AG04449 (cell line): ENCODE measurements at regions not wholly inside any gene's neighbourhood (a gene's known extent, or its start where the extent isn't known, plus 50 kb on each side); places are given as distances from the start of the nearest gene placed in this dataset.

ENCODE experiments used
- CTCF ChIA-PET: fragments of 350-600 bp; formaldehyde crosslinking; extraction: SDS; loops from one replicate; lab custom pipeline; 2021; ENCODE audit warnings: antibody characterized with exemption; lab: Yijun Ruan, JAX
- POLR2A ChIA-PET: fragments of 400-600, 350-600 bp; formaldehyde crosslinking; extraction: SDS; loops from one replicate; lab custom pipeline; 2020; ENCODE audit warnings: antibody characterized with exemption, inconsistent platforms; lab: Yijun Ruan, JAX
- DNase-seq: peaks from one replicate; pipeline ENCODE4 v3.0.0-alpha.2; 2010; ENCODE audit warnings: low read depth, low spot score
- H3K4me3 ChIP-seq: 2 replicates; pipeline ENCODE4 v1.5.1; 2011; ENCODE audit warnings: low read depth, mild to moderate bottlenecking, control low read depth, low read length
- TF ChIP-seq, protein P1 (sequence below): IDR thresholded peaks from one replicate; pipeline ENCODE4 v1.5.1; 2011; ENCODE audit warnings: mild to moderate bottlenecking, moderate library complexity, low read length, control low read depth, inconsistent platforms; ENCODE audit not compliant: insufficient read depth; ENCODE audit errors: missing control alignments

GRCh38 chr1:2971101-2971501 is 50.2 kb upstream of the ACTRT2 start:
- ChIA-PET POLR2A (no interaction called here), CTCF (no interaction called here)
- H3K4me3 ChIP-seq, result no peak overlapping the region
- TF ChIP-seq, protein P1, sequence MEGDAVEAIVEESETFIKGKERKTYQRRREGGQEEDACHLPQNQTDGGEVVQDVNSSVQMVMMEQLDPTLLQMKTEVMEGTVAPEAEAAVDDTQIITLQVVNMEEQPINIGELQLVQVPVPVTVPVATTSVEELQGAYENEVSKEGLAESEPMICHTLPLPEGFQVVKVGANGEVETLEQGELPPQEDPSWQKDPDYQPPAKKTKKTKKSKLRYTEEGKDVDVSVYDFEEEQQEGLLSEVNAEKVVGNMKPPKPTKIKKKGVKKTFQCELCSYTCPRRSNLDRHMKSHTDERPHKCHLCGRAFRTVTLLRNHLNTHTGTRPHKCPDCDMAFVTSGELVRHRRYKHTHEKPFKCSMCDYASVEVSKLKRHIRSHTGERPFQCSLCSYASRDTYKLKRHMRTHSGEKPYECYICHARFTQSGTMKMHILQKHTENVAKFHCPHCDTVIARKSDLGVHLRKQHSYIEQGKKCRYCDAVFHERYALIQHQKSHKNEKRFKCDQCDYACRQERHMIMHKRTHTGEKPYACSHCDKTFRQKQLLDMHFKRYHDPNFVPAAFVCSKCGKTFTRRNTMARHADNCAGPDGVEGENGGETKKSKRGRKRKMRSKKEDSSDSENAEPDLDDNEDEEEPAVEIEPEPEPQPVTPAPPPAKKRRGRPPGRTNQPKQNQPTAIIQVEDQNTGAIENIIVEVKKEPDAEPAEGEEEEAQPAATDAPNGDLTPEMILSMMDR, result no peak
- no peak for DNase-seq
